GM12873 (cell line): ENCODE measurements at regions not wholly inside any gene's neighbourhood (a gene's known extent, or its start where the extent isn't known, plus 50 kb on each side); places are given as distances from the start of the nearest gene placed in this dataset.

Source experiments
- TF ChIP-seq, protein P1 (sequence below): IDR thresholded peaks from 2 replicates; pipeline ENCODE4 v1.5.1; 2012; ENCODE audit warnings: low read depth, mild to moderate bottlenecking, moderate library complexity, low read length, control low read depth; ENCODE audit not compliant: insufficient read depth; ENCODE audit errors: missing control alignments

DNA sequence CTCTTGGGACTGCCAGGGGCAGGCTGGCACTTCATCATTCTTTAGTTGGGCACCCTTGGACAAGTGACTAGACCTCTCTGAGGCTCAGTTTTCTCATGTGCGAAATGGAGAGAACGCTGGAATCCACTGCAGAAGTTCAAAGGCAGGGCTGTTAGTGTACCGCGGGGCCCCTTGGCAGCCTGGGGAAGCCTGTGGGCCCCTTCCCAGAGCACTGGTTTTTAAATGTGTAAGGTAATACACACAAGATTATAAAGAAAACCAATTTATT is 209.5 kb upstream of the MVB12B start:
- TF ChIP-seq, protein P1, sequence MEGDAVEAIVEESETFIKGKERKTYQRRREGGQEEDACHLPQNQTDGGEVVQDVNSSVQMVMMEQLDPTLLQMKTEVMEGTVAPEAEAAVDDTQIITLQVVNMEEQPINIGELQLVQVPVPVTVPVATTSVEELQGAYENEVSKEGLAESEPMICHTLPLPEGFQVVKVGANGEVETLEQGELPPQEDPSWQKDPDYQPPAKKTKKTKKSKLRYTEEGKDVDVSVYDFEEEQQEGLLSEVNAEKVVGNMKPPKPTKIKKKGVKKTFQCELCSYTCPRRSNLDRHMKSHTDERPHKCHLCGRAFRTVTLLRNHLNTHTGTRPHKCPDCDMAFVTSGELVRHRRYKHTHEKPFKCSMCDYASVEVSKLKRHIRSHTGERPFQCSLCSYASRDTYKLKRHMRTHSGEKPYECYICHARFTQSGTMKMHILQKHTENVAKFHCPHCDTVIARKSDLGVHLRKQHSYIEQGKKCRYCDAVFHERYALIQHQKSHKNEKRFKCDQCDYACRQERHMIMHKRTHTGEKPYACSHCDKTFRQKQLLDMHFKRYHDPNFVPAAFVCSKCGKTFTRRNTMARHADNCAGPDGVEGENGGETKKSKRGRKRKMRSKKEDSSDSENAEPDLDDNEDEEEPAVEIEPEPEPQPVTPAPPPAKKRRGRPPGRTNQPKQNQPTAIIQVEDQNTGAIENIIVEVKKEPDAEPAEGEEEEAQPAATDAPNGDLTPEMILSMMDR = no peak

DNA sequence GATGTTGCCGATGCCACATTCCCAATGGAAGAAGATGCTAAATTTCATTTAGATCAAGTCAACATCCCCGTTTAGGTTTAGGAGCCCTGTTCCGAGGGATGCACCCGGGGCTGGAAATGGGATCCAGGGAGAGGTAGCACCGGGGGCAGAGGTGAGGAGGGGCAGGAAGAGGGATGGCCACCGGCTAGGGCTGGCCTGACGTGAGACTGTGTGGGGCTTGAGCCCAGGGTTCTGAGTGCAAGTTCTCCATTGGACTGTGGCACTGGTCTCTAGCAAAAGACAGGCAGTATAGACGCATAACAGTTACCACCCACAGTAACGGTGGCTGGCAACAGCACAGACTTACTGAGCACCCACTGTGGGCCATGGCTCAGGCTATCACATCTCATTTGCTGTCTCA is 209.0 kb upstream of the MVB12B start:
- TF ChIP-seq, protein P1 = no peak

DNA sequence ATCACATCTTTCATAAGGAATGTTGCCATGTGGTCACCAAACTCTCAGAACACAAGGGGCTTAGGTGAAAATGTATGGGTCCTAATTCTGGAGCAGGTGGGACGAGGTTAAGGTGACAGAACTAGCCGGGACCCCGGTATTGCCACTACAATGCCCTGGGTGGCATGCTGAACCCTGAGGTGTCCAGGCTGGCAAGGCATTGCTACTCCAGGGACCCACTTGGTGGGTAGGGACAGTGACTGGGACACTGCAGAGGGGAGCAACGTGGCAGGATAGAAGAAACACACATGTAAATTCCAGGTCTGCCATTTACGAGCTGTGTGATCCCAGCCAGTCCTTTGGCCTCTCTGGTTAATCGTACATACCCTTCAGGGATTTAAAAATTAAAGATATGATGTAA is 206.9 kb upstream of the MVB12B start:
- TF ChIP-seq, protein P1 = no peak

DNA sequence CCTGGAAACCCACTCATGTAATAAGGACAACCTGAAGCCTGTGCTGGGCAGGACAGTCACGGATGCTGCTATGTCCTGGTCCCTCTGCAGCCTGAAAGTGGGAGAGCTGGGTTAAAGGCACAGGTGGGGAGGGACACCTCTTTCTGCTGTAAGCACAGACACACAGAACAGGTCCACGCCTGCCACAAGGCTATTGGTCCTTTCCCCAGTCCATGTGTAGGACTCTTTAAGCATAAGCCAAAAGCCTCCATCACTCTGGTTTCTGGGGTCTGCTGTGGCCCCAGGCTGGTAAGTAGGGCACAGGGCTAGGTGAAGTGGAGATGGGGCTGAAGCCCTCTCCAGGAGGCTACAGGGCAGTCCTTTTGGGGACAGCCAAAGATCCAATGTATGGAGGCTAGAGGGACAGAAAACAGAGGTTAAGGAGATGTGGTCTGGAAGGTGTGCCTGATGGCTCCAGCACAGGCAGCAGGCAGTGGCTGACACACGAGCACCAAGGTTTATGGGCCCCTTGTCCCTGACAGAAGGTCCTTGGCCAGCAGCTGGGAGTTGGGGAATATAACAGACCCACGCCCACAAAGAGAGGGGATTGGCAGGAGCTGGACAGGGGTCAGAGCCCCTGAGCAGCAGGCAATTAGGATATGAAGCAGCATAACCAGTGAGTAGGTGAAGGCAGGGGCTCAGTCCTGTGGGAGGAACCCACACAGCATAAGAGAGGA is 203.6 kb upstream of the MVB12B start:
- TF ChIP-seq, protein P1 = no peak

DNA sequence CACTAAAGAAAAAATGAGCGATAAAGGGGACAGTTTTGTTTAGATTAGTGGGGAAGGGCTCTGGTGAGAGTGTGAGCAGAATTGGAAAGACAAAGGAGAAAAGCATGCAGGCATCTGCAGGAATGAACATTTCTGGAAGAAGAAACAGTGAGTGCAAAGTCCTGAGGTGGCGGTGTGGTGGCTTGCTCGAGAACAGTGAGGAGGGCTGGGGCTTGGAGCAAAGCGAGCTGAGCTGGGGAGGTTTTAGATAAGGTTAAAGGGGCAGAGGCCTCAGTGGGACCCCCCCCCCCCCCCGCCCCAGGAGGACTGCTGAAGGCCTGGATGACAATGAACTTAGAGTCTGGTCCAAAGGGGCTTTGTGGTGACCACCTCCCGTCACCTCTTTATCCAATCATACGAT is 202.7 kb upstream of the MVB12B start:
- TF ChIP-seq, protein P1 = no peak

DNA sequence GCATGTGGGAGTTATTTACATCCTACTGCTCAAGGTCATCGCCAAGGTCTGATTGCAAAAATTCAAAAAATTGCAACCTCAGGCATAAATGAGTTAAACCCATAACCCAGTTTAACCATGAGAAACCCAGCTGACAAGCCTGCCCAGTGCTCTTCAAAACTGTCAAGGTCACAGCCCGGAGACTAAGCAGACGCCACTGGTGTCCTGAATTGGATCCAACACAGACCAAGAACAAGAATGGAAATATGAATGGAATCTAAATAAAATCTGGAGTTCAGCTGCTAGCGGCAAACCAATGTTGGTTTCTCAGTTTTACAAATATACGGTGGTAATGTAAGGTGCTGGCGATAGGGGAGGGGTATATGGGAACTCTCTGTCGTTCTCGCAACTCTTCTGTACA is 201.5 kb upstream of the MVB12B start:
- TF ChIP-seq, protein P1 = no peak

DNA sequence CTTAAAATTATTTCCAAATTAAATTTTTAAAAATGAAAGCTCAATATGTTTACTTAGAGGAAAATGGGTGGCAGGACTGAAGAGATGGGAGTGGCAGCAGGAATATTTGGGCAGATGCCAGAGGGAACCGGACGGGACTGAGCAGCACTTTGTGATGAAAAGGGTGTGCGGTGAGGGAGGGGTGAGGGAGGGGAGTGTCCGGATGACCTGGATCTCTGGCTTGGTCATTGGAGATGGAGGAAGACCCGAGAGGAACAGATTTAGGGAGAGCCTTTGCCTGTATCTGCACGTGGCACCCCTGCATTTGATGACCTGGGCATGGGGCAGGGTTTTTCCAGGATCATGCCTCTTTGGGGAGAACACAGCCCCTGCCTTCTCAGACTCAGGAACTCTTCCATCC is 201.1 kb upstream of the MVB12B start:
- TF ChIP-seq, protein P1 = no peak

DNA sequence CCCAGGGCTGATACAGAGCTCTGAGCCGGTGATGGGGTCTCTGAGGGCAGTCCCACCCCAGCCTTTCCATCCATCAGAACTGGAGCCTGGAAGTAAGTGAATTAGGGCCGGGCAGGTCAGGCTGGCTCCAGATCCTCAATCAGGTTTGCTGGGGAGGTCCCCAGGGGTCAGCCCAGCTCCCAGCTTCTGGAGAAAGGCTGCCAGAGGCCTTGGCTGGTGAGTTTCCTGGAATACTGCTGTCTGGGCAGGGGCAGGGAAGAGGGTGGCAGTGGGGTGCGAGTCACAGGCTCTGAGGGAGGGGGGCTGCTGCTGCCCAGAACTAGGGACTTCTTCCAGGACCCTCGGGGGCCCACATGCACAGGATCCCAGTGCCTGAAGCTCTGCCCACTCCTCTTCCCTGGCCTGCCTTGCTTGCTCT is 200.6 kb upstream of the MVB12B start:
- TF ChIP-seq, protein P1 = no peak
